ENCODE measurements at regions not wholly inside any gene's neighbourhood (a gene's known extent, or its start where the extent isn't known, plus 50 kb on each side); places are given as distances from the start of the nearest gene placed in this dataset.

DNA sequence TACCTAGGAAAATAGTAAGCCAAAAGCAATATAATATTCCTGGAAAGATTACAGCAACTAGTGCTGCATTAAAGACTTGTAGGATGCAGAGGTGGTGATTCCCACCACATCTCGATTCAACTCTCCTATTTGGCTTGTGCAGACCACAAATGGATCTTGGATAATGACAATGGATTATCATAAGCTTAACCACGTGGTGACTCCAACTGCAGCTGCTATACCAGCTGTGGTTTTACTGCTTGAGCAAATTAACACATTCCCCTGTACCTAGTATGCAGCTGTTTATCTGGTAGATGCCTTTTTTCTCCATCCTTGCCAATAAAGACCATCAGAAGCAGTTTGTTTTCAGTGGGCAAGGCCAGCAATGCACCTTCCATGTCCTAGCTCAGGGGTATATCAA is 542.7 kb upstream of the ADGRL4 start:
- H3K4me3 ChIP-seq (ENCODE audit: low read depth, low read length) = no peak overlapping the region
- DNase-seq (ENCODE audit: low read depth) = no peak
- TF ChIP-seq, protein P1, sequence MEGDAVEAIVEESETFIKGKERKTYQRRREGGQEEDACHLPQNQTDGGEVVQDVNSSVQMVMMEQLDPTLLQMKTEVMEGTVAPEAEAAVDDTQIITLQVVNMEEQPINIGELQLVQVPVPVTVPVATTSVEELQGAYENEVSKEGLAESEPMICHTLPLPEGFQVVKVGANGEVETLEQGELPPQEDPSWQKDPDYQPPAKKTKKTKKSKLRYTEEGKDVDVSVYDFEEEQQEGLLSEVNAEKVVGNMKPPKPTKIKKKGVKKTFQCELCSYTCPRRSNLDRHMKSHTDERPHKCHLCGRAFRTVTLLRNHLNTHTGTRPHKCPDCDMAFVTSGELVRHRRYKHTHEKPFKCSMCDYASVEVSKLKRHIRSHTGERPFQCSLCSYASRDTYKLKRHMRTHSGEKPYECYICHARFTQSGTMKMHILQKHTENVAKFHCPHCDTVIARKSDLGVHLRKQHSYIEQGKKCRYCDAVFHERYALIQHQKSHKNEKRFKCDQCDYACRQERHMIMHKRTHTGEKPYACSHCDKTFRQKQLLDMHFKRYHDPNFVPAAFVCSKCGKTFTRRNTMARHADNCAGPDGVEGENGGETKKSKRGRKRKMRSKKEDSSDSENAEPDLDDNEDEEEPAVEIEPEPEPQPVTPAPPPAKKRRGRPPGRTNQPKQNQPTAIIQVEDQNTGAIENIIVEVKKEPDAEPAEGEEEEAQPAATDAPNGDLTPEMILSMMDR (conservative IDR thresholded peaks at IDR 0.05; ENCODE audit: low read depth, low read length) = no peak

- DNase-seq (ENCODE audit: low read depth) = no peak
- H3K4me3 ChIP-seq (ENCODE audit: low read depth, low read length) = no peak overlapping the region
- TF ChIP-seq, protein P1 (conservative IDR thresholded peaks at IDR 0.05; ENCODE audit: low read depth, low read length) = no peak
Observed at GRCh38 chr1:79547514-79547913, 541.0 kb upstream of the ADGRL4 start.

- DNase-seq (ENCODE audit: low read depth) = no peak
- no peak overlapping the region for H3K4me3 ChIP-seq (ENCODE audit: low read depth, low read length)
- TF ChIP-seq, protein P1 (conservative IDR thresholded peaks at IDR 0.05; ENCODE audit: low read depth, low read length) = no peak
Observed at GRCh38 chr1:79543394-79543793, 536.9 kb upstream of the ADGRL4 start.

- no peak for DNase-seq (ENCODE audit: low read depth)
- no peak overlapping the region for H3K4me3 ChIP-seq (ENCODE audit: low read depth, low read length)
- TF ChIP-seq, protein P1 (conservative IDR thresholded peaks at IDR 0.05; ENCODE audit: low read depth, low read length) = no peak
Observed at GRCh38 chr1:79539001-79539400, 532.5 kb upstream of the ADGRL4 start.

GRCh38 chr1:79532555-79532954 is 526.0 kb upstream of the ADGRL4 start:
- no peak for DNase-seq (ENCODE audit: low read depth)
- H3K4me3 ChIP-seq (ENCODE audit: low read depth, low read length) = no peak overlapping the region
- TF ChIP-seq, protein P1 (conservative IDR thresholded peaks at IDR 0.05; ENCODE audit: low read depth, low read length) = no peak

GRCh38 chr1:79531790-79532189 is 525.3 kb upstream of the ADGRL4 start:
- no peak overlapping the region for H3K4me3 ChIP-seq (ENCODE audit: low read depth, low read length)
- TF ChIP-seq, protein P1 (conservative IDR thresholded peaks at IDR 0.05; ENCODE audit: low read depth, low read length) = no peak
- DNase-seq (ENCODE audit: low read depth) = no peak

DNA sequence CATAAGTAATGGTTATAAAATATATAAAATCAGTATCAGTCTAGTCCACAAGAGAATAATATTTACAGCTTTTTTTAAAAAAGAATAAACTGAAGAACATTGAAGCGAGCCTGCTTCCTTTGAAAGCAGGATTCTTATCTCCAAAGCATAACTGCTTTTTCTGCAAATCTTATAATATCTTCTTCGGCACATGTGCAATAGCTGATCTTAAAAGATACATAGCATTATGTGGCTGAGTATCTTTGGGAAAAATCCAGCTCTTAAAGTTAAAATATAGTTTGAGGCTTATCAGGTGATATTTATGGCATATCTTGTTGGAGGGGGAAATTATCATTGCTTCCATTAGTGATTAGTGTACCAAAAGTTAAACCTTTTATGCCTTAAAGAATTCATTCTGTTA is 523.9 kb upstream of the ADGRL4 start:
- H3K4me3 ChIP-seq (ENCODE audit: low read depth, low read length) = no peak overlapping the region
- TF ChIP-seq, protein P1 (conservative IDR thresholded peaks at IDR 0.05; ENCODE audit: low read depth, low read length) = no peak
- DNase-seq (ENCODE audit: low read depth) = no peak

Data from epithelial cell of proximal tubule (primary cell).